ENCODE measurements at regions not wholly inside any gene's neighbourhood (a gene's known extent, or its start where the extent isn't known, plus 50 kb on each side); places are given as distances from the start of the nearest gene placed in this dataset.
"Not testable (repeated sequence)": the region's sequence is repeated elsewhere in the genome, so short reads cannot be mapped to it uniquely, and the experiment has no call there.

- peak; percentile 57 for DNase-seq
Observed at GRCh38 chr16:29195116-29195872, 210.4 kb downstream of the LAT start.

GRCh38 chr16:29194185-29194844, 209.5 kb downstream of the LAT start:
- peak; percentile 9 for DNase-seq

GRCh38 chr16:29193634-29194033, 208.8 kb downstream of the LAT start:
- DNase-seq: peak; percentile 33

GRCh38 chr16:29193248-29193574, 208.4 kb downstream of the LAT start:
- not testable (repeated sequence) for DNase-seq

GRCh38 chr16:29192329-29193247, 207.7 kb downstream of the LAT start:
- DNase-seq: peak; percentile 39

GRCh38 chr16:29191636-29192180, 206.9 kb downstream of the LAT start:
- DNase-seq: peak; percentile 32

- DNase-seq: peak; percentile 66
Observed at GRCh38 chr16:29190553-29191431, 205.9 kb downstream of the LAT start.

GRCh38 chr16:29188806-29189205, 204.0 kb downstream of the LAT start:
- not testable (repeated sequence) for DNase-seq

- peak; percentile 81 for DNase-seq
Observed at GRCh38 chr16:29186306-29187220, 201.7 kb downstream of the LAT start.

- not testable (repeated sequence) for DNase-seq
Observed at GRCh38 chr16:29185872-29186271, 201.0 kb downstream of the LAT start.

- DNase-seq: peak; percentile 52
Observed at GRCh38 chr16:29184738-29185438, 200.0 kb downstream of the LAT start.

- peak; percentile 17 for DNase-seq
Observed at GRCh38 chr16:29182940-29183868, 198.4 kb downstream of the LAT start.

GRCh38 chr16:29182501-29182900, 197.6 kb downstream of the LAT start:
- DNase-seq: no peak

- not testable (repeated sequence) for DNase-seq
Observed at GRCh38 chr16:29181921-29182411, 197.1 kb downstream of the LAT start.

- DNase-seq: not testable (repeated sequence)
Observed at GRCh38 chr16:29181254-29181780, 196.5 kb downstream of the LAT start.

- not testable (repeated sequence) for DNase-seq
Observed at GRCh38 chr16:29180206-29180600, 195.4 kb downstream of the LAT start.

GRCh38 chr16:29179401-29180205, 194.8 kb downstream of the LAT start:
- not testable (repeated sequence) for DNase-seq
